ENCODE measurements at regions not wholly inside any gene's neighbourhood (a gene's known extent, or its start where the extent isn't known, plus 50 kb on each side); places are given as distances from the start of the nearest gene placed in this dataset.

DNA sequence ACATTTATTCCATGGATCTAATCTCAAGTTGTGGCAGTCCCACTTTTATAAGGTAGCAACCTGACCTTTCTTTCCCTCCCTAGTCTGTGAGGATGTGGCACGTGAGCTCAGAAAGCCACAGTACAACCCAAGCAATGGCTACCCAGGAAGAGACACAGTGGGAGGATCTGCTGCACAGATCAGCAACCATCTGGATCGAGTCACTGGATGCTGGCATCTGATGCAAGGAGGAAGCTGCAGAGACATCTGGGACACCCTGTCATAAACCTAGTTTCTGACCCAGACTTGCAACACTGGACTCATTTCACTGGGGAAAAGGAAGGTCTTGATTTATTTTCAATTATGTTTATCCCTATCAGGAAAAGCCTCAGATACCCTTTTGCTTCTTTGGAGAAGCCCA, 327.1 kb downstream of the PAPSS1 start:
- H3K4me3 ChIP-seq (ENCODE audit: low read depth, low read length) = peak overlapping the region; percentile 34
- peak; percentile 63 for DNase-seq (ENCODE audit: low read depth)
- TF ChIP-seq, protein P1, sequence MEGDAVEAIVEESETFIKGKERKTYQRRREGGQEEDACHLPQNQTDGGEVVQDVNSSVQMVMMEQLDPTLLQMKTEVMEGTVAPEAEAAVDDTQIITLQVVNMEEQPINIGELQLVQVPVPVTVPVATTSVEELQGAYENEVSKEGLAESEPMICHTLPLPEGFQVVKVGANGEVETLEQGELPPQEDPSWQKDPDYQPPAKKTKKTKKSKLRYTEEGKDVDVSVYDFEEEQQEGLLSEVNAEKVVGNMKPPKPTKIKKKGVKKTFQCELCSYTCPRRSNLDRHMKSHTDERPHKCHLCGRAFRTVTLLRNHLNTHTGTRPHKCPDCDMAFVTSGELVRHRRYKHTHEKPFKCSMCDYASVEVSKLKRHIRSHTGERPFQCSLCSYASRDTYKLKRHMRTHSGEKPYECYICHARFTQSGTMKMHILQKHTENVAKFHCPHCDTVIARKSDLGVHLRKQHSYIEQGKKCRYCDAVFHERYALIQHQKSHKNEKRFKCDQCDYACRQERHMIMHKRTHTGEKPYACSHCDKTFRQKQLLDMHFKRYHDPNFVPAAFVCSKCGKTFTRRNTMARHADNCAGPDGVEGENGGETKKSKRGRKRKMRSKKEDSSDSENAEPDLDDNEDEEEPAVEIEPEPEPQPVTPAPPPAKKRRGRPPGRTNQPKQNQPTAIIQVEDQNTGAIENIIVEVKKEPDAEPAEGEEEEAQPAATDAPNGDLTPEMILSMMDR (IDR thresholded peaks at IDR 0.05; ENCODE audit: insufficient read depth, low read depth, low read length) = no peak

GRCh38 chr4:107392380-107392779, 327.7 kb downstream of the PAPSS1 start:
- TF ChIP-seq, protein P1 (IDR thresholded peaks at IDR 0.05; ENCODE audit: insufficient read depth, low read depth, low read length) = no peak
- no peak for DNase-seq (ENCODE audit: low read depth)
- peak overlapping the region; percentile 34 for H3K4me3 ChIP-seq (ENCODE audit: low read depth, low read length)

DNA sequence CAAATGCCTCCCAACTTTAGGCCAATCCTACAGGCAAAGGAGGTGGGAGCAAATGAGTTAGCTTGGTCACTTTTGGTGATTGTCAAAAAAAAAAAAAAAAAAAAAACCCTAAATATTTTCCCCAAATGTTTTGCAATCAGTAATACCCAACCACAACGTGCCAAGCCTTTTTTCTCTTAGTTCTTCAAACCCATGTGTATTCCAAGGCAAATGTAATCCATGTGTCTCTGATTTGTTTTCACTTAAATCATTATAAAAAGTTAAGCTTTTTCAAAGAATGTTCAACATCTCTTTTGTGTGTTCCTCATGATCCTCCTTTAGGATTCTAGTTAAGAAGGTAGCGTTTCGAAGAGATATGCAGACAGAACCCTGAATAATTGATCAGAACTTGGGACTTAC, 328.4 kb downstream of the PAPSS1 start:
- no peak overlapping the region for H3K4me3 ChIP-seq (ENCODE audit: low read depth, low read length)
- DNase-seq (ENCODE audit: low read depth) = no peak
- TF ChIP-seq, protein P1 (IDR thresholded peaks at IDR 0.05; ENCODE audit: insufficient read depth, low read depth, low read length) = no peak

DNA sequence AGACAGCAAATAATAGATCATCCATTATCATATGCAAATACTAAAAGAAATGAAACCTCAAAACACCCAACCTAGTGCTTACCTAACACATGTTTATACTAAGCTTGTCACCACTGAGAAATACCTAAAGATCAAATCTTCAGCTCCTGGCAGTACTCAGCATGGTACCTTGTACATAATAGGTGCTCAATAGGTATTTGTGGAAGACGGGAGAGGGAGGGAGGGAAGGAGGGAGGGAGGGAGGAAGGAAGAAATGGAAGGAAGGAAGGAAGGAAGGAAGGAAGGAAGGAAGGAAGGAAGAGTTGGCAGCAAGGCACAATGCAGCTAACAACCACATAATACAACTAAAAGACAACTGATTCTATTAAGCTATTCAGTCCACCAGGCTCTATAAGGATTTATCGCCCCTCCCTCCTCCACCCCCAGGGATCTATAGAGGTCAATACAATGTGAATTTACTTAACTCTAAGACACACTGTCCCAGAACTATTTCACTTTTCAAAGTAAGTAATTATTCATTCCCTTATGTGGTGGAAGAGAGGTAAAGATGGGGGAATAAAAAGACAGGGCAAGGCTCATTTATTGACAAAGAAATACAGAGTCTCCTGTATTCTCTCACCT, 328.9 kb downstream of the PAPSS1 start:
- H3K4me3 ChIP-seq (ENCODE audit: low read depth, low read length) = no peak overlapping the region
- TF ChIP-seq, protein P1 (IDR thresholded peaks at IDR 0.05; ENCODE audit: insufficient read depth, low read depth, low read length) = no peak
- no peak for DNase-seq (ENCODE audit: low read depth)

DNA sequence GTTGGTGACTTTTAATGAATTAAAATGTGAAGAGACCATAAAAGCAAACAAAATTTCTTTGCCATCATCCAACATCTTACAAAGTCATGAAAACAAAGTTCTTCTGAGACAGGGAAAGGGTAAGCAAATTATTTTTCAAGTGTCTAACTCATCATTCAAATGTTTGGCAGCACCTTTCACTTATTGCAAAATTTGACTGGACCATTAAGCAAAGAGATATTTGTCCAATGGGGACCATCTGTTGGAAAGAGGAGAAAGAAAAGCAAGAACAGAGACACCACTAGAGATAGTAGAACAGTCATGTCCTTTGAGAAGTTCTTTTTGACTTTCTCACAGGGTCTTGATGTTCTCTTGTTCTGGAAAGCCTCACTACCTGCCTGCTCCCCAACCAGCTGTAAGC, 330.1 kb downstream of the PAPSS1 start:
- no peak overlapping the region for H3K4me3 ChIP-seq (ENCODE audit: low read depth, low read length)
- DNase-seq (ENCODE audit: low read depth) = no peak
- TF ChIP-seq, protein P1 (IDR thresholded peaks at IDR 0.05; ENCODE audit: insufficient read depth, low read depth, low read length) = no peak

DNA sequence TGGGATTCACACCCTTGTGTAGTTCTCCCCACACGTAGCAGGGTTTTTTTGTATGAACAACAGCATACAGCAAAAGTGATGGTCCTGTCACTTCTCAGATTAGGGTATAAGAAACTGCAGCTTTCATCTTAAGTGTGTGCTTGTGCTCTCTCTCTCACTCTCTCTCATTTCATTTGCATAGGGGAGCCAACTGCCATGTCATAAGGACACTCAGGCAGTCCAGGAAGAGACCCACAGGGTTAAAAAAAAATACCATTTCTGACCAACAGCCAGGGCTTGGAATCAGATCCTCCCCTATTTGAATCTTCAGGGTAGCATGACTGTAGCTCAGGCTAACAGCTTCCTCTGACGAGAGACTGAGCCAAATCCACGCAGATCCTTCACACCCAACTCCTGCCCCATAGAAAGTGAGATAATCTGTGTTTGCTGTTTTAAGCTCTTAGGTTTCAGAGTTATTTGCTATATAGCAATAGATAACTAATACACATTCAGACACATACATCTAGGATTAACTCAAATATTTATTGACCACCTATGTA, 331.2 kb downstream of the PAPSS1 start:
- H3K4me3 ChIP-seq (ENCODE audit: low read depth, low read length) = no peak overlapping the region
- TF ChIP-seq, protein P1 (IDR thresholded peaks at IDR 0.05; ENCODE audit: insufficient read depth, low read depth, low read length) = no peak
- DNase-seq (ENCODE audit: low read depth) = no peak
